GM18873 (cell line): ENCODE measurements at regions not wholly inside any gene's neighbourhood (a gene's known extent, or its start where the extent isn't known, plus 50 kb on each side); places are given as distances from the start of the nearest gene placed in this dataset.

Experiments
- ATAC-seq: cut with Tn5 transposase; IDR thresholded peaks from one replicate; pipeline ENCODE4 v1.9.1; 2021; ENCODE audit warnings: mild to moderate bottlenecking, moderate library complexity, moderate number of reproducible peaks; ENCODE audit not compliant: unreplicated experiment, low FRiP score

DNA sequence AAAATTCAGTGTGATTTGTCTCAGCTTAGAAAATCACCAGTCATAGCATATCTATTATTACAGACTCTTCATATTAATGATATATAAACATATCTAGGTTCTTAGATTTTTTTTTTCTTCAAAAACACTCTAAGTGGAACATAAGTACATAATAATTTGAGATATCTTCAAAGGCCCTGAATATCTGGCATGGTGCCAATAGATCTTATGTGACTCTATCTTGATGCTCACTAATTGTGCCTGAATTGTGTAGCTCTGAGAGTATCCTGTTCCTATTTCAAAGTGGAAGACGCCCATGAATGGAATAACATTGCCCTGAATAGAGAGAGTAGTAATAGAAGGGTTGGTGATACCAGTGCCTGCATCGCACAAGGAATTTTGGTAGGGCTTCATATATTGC lies 1312.7 kb upstream of the USP15 start:
- ATAC-seq = no peak

DNA sequence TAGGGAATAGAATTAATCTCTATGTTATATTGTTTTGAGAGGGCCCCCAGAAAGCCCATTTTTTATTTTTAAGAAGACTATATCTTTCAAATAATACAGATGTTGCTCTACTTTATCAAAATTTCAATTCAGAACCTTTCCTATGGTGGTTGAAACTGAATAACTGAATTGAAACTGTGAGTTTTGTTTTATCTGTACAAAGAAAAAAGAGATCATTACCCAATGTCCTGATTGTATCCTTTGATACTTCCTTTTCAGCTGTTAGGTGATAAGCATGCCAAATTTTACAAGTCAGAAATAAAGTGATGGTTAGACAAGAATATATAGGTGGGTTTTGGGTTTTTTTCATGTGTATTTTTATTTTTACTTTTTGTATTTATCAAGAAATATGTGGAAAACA lies 1293.1 kb upstream of the USP15 start:
- no peak for ATAC-seq

DNA sequence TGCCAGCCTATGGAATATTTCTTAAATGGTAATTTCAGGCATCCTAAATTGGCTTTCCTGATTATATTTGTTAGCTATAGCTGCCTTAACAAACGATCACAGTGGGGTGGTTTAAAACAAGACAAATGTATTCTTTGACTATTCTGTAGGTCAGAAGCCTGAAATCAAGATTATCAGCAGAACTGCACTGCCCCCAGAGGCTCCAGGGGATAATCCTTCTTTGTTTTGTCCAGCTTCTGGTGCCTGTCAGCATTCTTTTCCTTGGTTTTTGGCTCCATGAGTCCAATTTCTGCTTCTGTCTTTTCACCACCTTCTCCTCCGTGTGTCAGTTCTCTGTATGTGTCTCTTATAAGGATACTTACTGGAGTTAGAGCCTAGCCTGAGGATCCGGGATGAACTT lies 1282.2 kb upstream of the USP15 start:
- ATAC-seq = no peak

DNA sequence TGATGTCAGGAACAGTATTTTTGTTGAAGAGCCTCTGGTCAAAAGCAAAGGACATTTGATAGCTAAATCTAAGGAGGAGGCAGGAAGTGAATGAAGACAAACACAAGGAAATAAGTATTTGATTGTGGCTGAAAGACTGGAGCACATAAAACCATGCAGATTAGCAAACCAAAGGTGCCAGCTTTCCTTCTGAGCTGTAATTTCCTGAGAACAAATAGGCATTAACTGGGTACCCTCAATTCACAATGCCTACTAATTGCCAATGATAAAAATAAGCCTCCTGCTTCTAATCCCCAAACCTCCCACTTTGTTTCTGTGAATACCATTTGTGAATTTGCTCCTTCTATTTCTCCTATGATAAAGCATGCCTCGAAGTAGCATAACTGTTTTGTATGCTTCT lies 1279.6 kb upstream of the USP15 start:
- ATAC-seq = no peak

DNA sequence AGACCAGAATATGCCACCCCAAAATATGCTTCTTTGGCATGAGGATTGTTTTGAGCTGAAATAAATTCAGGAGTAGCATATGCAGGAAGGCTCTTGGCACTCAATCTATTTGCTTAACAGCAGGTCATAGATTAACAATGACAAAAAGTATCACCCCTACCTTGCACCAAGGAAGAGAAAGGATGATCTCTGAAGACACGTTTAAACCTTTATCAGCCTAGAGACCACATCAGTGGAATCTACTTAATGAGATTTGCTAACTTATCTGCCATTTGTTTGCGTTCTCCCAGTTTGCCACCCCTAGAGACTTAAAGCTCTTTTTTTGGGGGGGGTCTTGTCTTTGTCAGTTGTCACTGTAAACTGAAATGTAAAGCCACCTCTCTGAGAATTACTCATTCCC lies 1278.7 kb upstream of the USP15 start:
- ATAC-seq = no peak

DNA sequence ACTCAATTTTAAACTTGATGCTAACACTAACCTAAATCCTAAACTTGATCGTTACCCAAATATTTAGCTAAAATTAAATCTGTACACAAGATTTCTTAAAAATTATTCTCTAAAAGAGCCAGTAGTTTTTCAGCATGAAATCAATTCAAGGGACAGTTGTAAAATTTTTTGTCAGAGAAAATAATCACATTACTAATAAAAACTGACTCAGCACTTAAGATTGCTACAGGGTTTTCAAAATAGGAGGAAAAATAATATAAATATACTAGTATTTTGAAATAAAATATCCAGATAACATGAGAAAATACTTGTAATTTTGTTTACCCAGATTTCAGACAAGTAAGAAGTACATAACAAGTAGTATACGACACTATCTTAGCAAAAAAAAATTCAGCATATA lies 1268.1 kb upstream of the USP15 start:
- no peak for ATAC-seq

DNA sequence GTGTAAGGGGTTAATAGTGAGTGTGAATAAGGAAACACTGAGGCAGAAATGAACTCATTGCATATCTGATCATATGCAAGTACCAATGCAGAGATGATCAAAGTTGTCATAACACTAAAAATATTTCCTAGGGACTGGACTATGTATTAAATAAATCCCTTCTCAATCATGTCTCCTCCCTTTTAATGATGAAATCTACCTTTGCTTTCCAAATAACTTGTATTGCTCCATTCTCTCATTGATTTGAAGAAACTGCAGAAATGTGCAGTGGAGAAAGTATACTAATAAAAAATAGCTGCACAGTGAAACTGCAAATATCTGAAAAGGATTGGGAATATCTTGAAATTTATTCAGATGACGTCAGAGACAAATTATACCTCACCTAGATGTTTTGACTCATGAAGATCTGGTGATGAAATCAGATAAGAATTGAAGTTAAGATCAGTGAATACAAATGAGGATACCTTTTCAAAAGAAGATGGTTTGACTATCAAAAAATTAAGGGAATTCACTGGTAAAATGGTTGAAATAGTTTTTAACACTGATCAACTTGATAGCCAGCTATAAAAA lies 1264.9 kb upstream of the USP15 start:
- no peak for ATAC-seq

DNA sequence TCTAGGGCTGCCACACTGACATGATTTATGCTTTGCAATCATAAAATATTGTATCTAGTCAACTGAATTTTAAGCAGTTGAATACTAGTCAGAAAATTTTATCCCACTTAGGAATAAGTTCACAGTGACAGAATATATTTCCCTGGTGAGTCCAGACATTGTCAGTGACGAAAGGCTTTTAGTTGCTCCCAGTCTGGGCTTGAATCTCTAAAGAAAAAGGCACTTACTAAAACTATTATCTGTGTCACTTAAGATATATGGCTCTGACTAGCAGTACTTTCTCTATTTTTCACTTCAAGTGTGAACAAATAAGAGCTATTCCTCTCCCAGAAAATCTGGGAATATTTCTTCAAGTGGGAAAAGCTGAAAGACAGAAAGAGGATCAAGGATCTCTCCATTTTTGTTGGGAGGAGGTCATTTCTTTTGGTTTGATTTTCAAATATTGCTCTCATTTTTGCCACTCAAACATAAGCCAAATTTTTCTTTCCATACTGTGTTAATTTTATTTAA lies 1262.3 kb upstream of the USP15 start:
- no peak for ATAC-seq

DNA sequence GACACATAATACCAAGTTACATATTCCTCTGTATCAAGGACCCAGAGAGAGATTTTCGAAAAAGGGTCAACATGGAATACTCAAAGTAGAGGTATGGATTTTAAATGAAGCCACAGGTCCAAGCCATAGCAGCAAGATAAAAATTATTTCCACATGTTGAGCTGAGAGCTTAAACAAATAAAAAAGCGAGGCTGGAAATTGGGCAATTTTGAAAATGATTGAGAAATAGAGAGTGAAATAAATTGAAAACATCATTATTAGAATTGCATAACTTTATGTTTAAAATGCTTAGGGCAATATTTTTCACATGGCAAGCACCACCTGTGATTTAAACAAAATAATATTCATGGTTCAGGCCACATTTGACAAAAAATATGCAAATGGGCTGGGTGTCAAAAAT lies 1251.0 kb upstream of the USP15 start:
- ATAC-seq = no peak

DNA sequence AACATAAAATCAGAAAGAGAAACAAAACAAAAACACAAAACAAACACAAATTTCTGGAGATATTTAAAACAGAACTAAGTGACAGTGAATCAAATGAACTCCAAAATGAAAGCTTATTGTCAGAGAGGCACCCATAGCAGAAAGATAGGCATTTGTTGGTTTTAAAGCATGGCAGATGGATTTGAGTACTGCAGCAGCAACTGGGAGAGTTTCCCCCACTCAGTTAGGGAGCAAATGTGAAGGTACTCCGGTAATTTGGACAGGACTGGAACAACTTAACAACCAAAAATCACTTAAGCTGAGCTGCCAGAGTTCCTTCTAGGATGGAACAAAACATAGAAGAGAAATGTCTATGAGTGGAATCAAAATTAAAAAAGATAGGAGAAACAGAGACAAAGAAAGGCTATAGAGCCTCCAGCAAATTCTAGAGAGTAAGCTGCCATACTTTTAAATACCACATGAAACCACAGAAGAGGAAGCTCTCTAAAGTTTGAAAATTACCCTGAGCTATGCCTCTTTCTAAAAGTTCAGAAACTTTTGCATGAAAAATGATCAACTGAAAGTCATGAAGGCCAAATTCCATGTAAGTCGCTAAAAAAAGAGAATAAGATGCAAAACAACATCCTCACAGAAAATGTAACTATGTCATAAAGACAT lies 1248.3 kb upstream of the USP15 start:
- no peak for ATAC-seq

DNA sequence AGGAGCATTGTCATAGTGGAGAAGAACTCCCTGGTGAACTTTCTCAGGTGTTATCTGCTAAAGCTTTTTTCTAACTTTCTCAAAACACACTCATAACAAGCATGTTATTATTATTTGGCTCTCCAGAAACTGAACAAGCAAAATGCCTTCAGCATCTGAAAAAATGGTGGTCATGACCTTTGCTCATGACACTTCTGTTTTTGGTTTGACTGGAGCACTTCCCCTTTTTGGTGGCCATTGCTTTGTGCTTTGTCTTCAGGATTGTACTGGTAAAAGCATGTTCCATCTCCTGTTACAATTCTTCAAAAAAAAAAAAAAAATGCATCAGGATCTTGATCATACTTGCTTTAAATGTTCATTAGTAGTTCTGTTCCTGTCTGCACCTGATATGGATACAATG lies 1241.6 kb upstream of the USP15 start:
- no peak for ATAC-seq

DNA sequence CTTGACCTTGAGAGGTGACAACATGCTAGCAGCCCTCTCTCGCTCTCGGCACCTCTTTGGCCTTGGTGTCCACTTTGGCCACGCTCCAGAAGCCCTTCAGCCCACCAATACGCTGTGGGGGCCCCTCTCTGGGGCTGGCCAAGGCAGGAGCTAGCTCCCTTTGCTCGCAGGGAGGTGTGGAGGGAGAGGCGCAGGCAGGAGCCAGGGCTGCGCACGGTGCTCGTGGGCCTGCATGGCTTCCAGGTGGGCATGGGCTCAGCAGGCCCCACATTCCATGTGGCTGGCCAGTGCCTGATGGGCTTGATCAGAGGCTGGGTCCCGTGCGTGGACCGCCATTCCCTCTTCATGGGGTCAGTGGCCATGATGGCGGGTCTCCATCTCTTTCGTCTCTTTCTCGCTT lies 1237.0 kb upstream of the USP15 start:
- no peak for ATAC-seq

DNA sequence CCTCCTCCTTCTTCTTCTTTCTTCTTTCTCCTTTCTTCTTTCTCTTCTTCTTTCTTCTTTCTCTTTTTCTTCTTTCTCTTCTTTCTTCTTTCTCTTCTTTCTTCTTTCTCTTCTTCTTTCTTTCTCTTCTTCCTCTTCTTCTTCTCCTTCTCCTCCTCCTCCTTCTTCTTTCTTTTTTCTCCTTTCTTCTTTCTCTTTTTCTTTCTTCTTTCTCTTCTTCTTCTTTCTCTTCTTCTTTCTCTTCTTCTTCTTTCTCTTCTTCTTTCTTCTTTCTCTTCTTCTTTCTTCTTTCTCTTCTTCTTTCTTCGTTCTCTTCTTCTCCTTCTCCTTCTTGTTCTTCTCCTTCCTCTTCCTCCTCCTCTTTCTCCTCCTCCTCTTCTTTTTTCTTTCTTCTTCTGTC lies 1230.7 kb upstream of the USP15 start:
- no peak for ATAC-seq

DNA sequence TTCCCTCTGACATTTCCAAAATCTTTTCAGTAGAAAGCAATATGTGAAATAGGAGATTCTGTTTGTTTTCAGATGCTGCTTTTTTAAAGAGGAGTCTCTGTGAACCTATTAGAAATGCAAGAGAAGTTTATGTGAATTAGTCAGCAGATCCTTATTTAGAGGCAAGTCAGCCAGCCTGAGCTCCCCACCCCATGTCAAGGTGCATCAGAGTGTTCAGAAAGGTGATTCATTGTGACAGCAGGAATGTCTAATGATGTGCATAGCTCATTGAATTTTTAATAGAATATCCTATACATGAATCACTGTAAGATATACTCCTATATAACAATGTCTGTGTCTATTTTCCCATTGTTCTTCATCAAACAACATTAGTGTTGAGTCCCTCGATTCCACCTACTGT lies 1222.4 kb upstream of the USP15 start:
- ATAC-seq = no peak

DNA sequence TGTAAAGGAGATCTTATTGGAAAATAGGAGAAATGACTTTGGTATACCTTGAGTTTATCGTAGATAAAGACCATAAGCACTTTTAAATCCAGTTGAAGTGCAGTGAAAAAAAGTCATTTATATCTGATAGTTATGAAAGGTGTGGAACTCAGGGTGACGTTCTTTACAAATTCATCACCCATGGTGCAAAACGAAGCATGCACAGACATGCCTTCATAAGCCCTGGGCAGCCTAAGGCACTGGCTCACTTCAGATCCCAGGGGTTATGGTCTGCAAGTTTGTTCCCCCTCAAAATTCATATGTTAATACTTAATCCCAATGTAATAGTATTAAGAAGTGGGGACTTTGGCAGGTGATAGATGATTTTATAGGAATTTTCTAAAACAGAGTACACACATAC lies 1216.4 kb upstream of the USP15 start:
- ATAC-seq = no peak

DNA sequence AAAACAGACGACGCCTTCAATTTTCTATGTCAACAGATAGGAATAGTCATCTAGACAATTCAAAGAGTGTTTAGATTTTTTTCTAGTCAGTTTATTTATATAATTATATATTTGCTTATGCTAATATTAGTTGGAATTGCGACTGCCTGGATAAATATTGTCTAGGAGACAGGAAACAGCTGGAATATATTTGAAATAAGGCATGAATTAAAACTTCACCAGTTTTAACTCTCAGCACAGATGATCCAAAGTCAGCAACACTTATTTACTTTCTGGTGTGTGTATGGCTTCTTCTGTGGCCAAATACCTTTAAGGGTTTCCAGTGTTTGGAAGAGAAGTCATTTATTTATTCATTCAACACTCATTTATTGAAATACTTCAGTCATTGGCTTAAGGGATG lies 1215.4 kb upstream of the USP15 start:
- no peak for ATAC-seq

DNA sequence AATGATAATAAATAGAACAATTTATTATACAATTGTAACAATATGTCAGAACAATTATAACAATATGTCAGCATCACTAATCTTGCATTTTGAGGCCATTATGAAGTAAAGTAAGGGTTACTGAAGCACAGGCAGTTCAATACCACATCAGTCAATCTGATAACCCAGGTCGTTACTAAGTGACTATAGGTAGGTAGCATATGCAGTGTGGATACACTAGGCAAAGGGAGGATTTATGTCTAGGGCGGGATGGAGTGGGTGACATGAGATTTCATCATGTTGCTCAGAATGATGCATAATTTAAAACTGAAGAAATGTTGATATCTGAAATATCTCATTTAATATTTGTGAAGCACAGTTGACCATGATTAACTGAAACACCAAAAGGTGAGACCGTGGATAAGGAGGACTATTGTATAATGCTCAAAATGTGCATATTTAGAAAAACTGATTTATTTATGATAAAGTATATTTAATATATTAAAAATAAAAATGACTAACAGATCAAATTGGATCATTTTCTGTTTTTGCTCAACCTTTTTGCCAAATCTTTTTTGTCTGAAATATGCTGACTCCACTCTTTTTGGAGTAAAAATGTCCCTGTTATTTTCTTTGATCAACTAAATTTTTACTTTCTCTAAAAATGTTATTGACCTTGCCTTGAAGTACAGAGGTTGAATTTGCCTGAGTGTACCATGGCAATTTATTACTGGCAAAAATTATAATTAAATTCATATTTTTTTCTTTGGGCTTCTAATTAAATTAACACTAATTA lies 1189.4 kb upstream of the USP15 start:
- no peak for ATAC-seq

DNA sequence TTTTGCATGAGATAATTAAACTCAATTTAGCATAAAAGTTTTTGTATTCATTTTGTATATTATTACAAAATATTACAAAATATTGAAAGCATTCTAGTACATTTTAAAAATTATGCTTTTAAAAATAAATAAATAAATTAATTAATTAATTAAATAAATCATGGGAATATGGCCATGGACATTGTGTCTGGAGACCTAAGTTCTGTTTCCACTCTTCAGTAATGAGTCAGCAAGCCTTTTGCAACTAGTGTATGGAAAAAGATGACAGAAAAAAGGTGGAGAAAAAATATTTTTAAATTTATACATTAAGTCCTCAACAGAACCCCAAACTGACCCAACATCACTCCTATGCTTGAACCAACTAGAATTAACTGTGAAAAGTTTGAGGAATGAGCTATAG lies 1187.5 kb upstream of the USP15 start:
- no peak for ATAC-seq

DNA sequence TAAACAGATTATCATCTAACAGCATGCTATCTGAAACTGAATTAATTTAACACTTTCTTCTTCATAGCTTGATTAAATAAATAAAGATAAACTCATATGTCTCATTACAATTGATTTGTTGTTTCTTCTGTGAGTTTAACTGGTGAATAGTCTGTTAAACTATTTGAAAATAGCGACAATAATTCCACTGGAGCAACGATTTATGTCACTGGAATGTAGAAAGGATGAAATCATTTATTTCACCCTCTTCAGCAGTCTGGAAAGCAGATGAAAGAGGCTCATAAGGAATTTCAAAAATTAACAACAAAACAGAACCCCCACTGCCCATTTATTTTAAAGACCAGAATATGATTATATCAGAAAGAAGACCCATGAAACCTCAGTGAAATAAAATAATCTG lies 1165.1 kb upstream of the USP15 start:
- ATAC-seq = no peak

DNA sequence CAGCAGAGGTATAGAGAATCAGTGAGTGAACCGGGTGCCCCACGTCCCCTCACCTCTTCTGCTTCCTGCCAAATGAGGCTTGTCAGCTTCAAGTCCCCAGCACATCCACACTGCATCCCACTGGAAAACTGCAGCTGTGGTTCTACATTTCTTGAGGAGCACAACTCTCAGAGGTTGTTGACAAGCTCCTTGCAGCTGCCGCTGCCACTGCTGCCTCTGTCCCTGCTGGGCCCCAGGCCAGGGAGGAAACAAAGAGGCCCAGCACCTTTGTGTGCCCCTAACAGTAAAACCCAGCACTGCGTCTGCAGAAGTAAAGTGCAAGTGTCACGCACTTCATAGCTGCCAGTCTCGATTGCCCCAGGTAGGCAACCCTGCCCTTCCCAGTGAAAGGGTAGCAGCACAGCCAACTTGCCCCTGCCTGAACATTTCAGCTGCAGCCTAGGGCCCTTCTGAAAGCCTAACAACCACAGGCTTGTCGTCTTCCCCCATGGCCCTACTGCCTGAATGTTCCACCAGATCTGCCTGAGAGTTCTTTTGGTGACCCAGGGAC lies 1162.1 kb upstream of the USP15 start:
- ATAC-seq = no peak

DNA sequence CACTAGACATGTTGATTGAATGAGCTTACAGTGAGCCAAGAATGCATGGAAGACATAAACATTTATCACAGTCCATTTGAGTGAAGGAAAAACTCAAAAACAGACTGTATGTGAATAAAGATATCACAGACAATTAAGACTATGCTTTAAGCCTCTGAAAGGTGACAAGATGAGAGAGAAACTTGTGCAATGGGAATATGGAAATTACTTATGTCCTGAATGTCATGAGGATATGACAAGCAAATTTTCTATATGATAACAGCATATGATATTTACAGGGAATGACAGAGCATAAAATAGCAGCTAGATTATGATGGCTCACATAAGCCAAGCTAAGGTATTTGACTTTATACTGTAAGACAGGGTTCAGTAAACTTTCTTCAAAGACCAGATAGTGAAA lies 1153.1 kb upstream of the USP15 start:
- no peak for ATAC-seq

DNA sequence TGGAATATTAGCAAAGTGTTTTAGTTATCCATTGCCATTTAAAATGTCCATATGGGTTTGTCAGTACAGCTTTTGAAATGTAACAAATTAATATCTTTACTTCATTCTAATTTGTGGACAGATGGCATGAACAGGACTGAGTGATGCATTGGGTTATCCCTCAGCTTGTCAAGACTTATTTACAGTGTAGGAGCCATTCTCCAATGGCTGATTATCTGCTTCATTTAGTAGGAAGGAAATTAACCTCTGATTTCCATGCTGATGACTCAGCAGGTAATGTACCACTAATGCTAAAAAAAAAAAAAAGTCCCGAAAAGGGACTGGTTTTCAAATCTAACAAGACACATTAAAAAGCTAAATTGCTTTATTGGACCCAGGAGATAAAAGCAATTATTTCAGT lies 1149.0 kb upstream of the USP15 start:
- no peak for ATAC-seq
